Activated CD4-positive, CD25-positive, alpha-beta regulatory T cell treated with anti-CD3 and anti-CD28 coated beads, Interleukin-2, amount 50 U/mL, for 72 hours (primary cell): ENCODE measurements at regions not wholly inside any gene's neighbourhood (a gene's known extent, or its start where the extent isn't known, plus 50 kb on each side); places are given as distances from the start of the nearest gene placed in this dataset.

Source experiments
- DNase-seq: peaks from one replicate; pipeline ENCODE4 v3.0.0; 2021

GRCh38 chr5:174338185-174339010 lies 292.9 kb downstream of the NSG2 start:
- no peak for DNase-seq

- no peak for DNase-seq
Observed at GRCh38 chr5:174339130-174339529, 293.6 kb downstream of the NSG2 start.

DNA sequence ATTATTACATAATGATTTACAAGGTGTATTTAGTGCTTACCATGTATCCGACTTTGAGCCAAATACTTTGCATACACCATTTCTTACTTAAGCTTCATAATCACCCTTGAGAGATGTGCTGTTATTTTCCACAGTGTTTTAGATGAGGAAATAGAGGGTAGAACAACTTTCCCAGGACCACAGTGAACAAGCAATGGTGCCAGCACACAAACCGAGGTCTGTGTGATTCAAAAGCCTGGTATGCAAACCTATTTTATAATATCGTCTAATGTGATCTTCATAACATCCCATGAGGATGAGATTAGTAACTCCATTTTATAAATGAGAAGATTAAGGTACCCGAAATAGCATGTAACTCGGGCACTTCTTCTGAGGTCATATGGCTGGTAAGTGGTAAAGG lies 294.7 kb downstream of the NSG2 start:
- DNase-seq = no peak

- no peak for DNase-seq
Observed at GRCh38 chr5:174342696-174343095, 297.2 kb downstream of the NSG2 start.

DNA sequence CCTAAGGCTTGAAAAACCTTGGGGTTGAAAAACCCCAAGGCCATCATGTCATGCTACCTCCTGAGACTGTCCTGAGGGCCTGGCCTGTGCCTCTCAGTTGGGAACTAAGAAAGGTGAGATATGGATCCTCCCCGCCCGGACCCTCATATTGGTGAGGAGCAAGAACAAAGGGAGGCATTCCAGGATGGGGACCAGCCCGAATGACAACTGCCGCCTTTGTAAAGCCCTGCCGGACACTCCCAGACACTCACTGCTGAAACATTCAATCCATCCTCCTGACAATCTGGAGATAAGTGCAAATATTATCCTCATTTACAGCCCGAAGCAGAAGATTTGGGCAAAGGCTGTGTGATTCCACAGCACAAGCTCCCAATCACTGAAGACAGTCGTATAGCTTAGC lies 298.3 kb downstream of the NSG2 start:
- no peak for DNase-seq

- no peak for DNase-seq
Observed at GRCh38 chr5:174344335-174344734, 298.8 kb downstream of the NSG2 start.

DNA sequence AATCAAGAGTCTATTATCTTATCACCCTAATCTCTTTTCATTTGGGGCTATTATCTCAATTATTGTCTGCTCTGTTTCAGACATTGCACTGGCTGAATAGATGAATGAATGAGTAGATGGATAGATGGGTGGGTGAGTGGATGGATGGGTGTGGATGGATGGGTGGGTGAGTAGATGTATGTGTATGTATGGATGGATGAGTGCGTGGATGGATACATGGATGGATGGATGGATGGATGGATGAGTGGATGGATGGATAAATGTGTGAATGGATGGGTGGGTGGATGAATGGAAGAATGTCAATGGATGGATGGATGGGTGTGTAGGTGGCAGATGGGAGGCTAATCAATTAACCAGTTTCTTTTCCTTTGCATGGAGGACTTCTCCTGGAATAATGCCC lies 301.7 kb downstream of the NSG2 start:
- no peak for DNase-seq

DNA sequence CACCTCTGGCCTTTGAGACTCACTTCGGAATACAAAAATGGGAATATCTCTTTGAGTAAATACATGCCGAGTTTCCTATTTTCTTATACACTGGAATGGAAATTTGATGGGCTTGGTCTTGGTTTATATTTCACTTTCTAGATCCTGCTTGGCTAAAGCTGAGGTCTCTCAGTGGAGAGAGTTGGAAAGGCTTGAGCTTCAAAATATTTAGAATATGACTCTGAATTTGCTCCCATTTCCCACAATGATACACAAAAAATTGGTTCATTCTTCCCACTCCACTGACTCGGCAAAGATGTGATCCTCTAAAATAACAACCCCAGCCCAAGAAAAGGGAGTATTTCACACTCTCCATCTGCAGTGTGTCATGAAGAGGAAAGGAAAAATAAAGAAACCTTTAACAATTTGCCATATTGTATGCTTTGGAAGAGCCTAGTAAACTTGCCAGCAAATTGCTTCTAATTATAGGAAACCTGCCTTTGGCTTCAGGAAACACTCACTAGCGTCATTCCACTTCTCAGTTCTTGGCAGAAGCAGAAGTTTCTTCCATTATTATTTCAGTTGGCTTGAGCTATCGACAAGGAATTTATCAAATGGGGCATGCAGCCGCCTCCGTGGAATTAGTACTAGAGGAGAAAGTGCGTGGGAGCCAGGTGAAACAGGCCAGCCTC lies 302.9 kb downstream of the NSG2 start:
- no peak for DNase-seq

GRCh38 chr5:174352681-174353080 lies 307.2 kb downstream of the NSG2 start:
- no peak for DNase-seq

DNA sequence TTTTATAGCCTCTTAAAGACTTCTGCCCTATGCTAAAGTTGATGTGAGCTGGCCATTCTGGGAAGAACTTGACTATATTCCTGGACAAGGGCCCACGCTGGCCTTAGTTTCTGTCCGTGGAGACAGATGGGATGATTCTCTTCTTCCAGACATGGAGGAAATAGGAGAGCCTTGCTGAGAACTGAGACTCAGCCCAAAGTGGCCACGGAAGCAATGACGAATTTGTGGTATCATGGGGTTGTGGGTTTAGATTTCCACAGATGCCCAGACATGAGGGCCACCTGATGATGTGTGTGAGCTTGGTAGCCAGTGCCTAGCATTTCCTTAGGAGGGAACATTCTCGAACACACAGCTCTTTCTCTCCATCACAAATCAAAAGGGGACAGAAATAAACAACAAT lies 309.1 kb downstream of the NSG2 start:
- DNase-seq = no peak

DNA sequence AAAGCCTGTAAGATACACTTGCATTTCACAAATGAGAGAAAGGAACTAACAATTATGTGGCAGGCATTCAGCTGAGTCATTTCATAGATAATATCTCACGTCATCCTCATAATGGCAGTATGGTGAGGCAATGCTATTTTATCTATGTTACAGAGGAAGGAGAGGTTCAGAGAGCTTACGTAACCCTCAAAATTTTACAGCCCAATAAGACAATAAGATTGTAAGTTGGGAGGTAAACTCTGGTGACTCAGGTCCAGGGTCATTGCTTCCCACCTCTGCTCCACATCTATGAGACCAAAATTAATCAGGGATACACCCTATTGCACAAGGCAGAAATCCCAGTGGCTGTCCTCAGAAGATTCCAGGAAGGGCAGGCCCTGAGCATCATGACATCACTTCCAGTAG lies 309.7 kb downstream of the NSG2 start:
- DNase-seq = no peak

DNA sequence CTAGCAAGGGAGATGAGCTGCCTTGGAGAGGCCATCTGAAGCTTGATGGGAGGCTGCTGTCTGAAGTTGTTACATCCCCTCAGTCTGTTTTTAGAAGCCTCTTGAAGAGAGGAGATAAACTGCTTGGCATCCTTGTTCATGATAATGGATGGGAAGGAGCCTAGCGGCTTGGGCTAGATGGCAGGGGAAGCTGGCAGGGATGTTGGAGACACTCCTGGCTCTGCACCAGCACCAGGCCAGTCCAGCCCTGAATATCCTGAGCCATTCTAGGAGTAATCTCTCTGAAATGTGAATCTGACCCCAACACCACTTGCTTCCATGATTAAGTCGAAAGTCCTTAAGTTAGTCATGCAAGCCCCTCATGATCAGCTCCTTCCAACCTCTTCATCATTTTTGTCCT lies 310.5 kb downstream of the NSG2 start:
- no peak for DNase-seq

DNA sequence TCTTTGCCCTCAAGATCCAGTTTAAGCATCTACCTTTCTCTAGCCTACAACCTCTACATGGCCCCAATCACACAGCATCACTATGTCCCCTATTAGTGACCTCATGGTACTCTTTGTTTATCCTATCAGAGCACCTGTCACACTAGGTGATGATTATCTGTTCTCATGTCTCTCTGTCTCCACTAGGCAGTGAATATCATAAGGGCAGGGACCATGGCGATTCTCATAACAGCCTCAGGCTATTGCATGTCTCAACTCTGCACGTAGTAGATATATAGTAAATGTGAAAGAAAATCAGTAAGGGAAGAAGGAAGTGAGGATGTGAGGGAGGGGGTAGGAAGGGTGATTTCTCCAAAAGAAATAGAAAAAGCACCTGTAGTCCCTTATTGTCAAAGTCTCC lies 311.0 kb downstream of the NSG2 start:
- DNase-seq = no peak

DNA sequence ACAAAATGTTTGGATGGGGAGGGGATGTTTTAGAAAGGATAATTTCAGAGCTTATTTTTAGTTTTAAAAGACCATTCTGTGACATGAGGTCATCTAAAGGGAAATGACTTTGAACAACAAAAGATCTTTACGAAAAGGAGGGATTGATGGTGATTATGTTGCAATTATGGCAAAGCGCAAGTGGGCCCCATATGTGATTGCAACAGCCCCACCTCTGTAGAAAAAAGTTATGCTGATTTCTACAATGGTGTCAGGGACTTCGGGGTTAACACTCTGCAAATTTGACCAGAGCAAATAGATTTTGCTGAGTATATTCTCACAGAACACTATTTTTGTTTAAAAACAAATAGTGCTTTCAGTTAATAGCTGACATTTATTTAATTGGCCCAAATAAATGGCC lies 312.8 kb downstream of the NSG2 start:
- DNase-seq = no peak

DNA sequence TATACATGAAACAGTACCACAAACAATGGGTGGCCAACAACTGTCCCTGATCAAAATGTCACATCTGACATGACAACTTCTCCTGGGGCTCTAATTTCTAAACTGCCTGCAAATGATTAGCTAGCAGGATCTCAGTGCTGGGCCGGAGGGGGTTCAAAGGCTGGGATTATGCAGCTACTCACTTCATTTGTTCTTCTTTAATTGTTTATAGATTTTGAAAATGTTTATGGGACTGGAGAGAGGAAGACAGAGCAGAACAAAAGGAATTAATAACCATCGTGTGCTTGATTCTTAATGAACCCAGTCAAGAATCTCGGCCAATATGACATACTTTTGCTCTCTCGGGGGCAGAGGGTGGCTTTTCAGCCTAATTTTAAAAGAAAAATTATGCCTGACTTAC lies 313.6 kb downstream of the NSG2 start:
- DNase-seq = no peak

GRCh38 chr5:174362514-174362913 lies 317.0 kb downstream of the NSG2 start:
- no peak for DNase-seq

GRCh38 chr5:174363934-174364333 lies 318.4 kb downstream of the NSG2 start:
- no peak for DNase-seq

DNA sequence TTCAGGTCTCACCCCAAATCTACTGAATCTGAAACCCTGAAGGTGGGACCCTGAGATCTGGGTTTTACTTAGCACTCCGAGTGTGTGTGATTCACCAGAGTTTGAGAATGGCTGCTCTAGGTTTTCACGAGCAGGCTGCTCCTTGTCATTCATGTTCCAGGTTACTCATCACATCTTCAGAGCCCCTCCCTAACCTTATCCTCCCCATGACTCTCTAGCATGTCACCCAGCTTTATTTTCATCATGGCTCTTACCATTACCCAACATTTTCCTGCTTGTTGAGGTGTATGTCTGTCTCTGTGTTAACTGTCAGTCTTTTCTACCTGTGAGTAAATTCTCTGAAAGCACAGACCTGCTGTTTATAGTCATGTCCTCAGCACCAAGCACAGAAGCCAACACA lies 319.2 kb downstream of the NSG2 start:
- no peak for DNase-seq

GRCh38 chr5:174371600-174372094 lies 326.1 kb downstream of the NSG2 start:
- no peak for DNase-seq

GRCh38 chr5:174374206-174374605 lies 328.7 kb downstream of the NSG2 start:
- DNase-seq = no peak

GRCh38 chr5:174376056-174376455 lies 330.6 kb downstream of the NSG2 start:
- DNase-seq = no peak

- no peak for DNase-seq
Observed at GRCh38 chr5:174376726-174377373, 331.3 kb downstream of the NSG2 start.

DNA sequence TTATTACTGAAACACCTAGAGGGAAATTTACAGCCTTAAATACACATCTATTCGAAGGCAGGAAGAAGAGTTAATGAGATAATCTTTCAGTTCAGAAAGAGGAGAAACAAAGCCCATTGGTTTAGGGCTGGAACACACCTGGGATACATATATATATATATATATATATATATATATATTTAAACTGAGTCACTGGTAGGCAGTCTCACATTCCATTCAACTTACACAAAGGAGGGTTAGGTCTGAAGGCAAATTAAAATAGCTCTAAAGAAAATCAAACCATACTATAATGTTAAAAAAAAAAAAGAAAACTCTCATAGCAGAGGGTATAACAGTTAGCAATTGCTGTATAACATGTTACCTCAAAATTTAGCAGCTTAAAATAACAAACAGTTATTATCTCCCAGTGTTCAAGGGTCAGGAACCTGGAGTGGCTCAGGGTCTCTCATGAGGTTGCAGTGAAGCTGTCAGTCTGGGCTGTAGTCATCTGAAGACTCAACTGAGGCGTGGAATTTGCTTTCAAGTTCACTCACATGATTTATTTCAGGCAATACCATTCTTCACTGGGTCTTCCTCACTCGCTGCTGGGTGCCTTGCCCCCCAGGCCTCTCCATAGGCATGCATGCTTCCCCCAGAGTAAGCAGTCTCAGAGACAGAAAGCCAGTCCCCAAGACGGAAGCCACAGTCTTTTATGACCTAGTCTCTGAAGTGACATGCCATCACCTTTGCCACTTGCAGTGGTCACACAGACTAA lies 332.8 kb downstream of the NSG2 start:
- DNase-seq = no peak
